GM18951 (cell line): ENCODE measurements at regions not wholly inside any gene's neighbourhood (a gene's known extent, or its start where the extent isn't known, plus 50 kb on each side); places are given as distances from the start of the nearest gene placed in this dataset.

Experiments
- POLR2A ChIP-seq: IDR thresholded peaks from 4 replicates; pipeline ENCODE4 v1.6.1; 2011; ENCODE audit warnings: mild to moderate bottlenecking; ENCODE audit not compliant: insufficient read length, insufficient read depth; ENCODE audit errors: extremely low read depth
- in situ Hi-C: fragments of 300-500 bp; cut with MboI; formaldehyde crosslinking; loops from one replicate; pipeline ENCODE4 v1.12.0; 2022; ENCODE audit warnings: low sequenced_read_pairs, mixed read lengths, inconsistent platforms; ENCODE audit not compliant: unreplicated experiment

- in situ Hi-C loops: no loop called here
- no peak for TF ChIP-seq POLR2A
These were observed 602.0 kb downstream of the EFNA5 start for GRCh38 chr5:107068782-107069181.

DNA sequence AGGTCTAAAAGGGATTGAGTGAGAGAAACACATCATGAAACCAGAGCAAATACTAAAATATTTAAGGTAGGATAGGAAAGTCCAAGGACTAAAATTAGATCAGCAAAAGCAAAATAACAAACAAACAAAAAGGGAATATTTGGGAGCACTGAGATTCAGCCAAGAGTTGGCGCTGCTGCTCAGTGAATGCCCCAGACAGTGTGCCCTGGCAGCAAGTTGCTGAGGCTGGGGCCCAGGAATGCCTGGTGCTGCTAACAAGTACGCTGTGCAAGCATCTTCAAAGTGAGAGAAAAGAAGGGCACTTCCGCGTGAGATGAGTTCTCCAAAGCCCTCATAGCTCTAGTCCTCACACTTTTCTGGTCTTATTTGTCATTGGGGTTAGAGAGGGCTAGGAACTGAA is 603.3 kb downstream of the EFNA5 start:
- no peak for TF ChIP-seq POLR2A
- in situ Hi-C loops: no loop called here

DNA sequence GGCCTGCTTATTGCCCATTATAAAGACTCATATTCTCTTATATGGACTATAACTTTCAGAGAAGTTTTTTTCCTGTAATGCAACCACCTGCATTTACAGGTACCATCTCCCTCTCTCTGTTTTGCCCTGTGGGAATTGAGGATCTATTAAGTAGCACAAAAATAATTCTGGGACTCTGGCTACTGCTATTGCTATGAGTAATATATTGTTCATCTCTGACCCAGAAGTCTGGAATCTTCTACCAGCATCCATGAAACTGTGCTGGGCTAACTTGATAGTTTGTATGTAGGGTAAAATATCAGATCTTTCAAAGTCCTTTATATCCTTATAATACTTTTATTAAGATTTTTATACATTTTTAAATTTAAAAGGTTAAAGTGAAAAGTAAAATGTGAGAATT is 607.2 kb downstream of the EFNA5 start:
- in situ Hi-C loops: no loop called here
- TF ChIP-seq POLR2A: no peak

GRCh38 chr5:107058803-107059202 is 611.9 kb downstream of the EFNA5 start:
- TF ChIP-seq POLR2A: no peak
- in situ Hi-C loops: no loop called here

DNA sequence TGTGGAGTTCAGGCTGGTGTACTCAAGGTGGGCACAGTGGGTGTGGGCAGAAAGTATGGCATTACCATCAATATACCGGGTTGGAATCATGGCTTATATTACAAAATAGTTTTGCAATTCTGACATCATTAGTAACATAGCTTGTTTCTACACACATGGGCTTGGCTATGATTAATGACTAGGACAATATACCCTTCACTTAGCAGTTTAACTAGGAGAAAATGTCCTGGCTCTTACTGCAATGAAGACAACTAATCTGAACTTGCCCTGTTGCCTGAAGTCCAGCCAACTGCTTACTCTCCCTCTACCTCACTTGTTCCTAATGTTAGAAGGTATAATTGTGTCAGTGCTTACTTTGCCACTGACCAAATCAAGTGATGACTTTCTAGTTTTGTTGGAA is 612.5 kb downstream of the EFNA5 start:
- TF ChIP-seq POLR2A: no peak
- in situ Hi-C loops: no loop called here

DNA sequence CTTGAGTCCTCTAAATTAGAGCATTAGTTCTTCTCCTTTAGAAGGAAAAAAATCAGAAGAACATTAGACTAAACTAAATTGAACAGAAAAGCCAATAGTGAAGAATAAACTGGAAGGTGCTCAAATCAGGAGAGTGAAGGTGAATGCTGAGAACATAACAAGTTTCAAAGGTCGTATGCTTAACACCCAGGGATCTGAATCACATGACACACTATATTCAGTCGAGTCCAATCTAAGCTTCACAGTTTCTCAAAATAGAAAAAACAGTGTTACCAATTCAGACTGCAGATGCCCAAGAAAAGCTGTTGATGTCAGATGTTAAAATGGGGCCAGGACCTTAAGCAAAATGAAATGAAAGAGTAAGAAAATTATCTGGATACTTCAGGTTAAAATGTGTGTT is 614.5 kb downstream of the EFNA5 start:
- TF ChIP-seq POLR2A: no peak
- in situ Hi-C loops: no loop called here

GRCh38 chr5:107047048-107047447 is 623.7 kb downstream of the EFNA5 start:
- no peak for TF ChIP-seq POLR2A
- in situ Hi-C loops: no loop called here

DNA sequence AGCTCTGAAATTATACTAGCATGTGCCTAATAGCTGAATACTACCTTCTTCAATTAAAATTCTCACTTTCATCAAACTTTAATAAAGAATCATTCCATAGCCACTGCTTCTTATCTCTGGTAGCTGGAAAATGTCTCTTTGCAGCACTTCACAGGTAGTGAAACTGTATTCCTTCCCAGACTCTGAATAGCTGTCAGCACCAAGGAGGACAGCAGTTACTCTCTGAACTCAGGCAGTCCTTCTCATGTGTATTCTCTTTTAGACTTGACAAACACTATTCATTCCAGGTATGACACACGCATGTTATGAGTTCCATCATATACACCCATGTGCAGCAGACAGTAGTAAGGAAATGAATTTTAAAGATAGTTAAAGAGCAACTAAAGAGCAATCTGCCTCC is 627.1 kb downstream of the EFNA5 start:
- in situ Hi-C loops: no loop called here
- no peak for TF ChIP-seq POLR2A

DNA sequence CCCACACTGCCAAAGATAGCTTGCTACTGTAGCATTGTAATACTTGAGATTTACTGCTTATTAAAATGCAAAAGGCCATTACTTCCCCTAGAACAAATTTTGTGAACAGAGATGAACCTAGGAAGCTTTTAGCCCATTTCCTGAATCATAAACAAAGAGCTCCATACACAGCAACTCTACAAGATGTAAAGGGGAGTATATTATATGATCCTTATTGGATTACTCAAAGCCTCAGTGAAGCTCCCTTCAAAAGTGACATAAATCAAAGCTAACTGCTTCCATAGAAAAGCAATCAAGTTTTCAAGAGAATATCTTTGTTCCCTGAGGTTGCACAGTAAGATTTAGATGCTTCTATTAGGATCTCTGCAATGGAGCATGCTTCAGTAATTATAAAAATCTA is 629.8 kb downstream of the EFNA5 start:
- in situ Hi-C loops: no loop called here
- no peak for TF ChIP-seq POLR2A

- in situ Hi-C loops: no loop called here
- TF ChIP-seq POLR2A: no peak
These were observed 638.1 kb downstream of the EFNA5 start for GRCh38 chr5:107032629-107033028.

GRCh38 chr5:107028938-107029337 is 641.8 kb downstream of the EFNA5 start:
- in situ Hi-C loops: no loop called here
- no peak for TF ChIP-seq POLR2A

GRCh38 chr5:107025712-107026497 is 644.8 kb downstream of the EFNA5 start:
- in situ Hi-C loops: no loop called here
- no peak for TF ChIP-seq POLR2A

GRCh38 chr5:107023732-107024131 is 647.0 kb downstream of the EFNA5 start:
- in situ Hi-C loops: no loop called here
- TF ChIP-seq POLR2A: no peak

DNA sequence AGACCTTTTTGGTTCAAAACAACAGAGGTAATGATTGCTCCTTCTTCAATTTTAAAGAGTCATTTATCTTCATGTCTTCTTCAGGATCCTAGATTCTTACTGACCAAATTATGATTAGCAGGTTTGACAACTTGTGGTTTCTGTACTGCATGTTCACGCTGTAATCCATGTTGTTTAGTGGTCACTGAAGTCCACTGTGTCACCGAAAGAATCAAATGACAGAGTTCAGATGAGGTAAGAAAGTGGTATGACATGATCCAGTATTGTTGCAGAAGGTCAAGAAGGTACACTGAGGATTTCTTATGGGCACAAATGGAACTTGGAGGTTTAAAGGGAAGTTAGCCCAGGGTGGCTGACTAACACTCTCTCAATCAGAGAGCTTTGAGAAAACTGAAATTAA is 649.2 kb downstream of the EFNA5 start:
- TF ChIP-seq POLR2A: no peak
- in situ Hi-C loops: no loop called here

DNA sequence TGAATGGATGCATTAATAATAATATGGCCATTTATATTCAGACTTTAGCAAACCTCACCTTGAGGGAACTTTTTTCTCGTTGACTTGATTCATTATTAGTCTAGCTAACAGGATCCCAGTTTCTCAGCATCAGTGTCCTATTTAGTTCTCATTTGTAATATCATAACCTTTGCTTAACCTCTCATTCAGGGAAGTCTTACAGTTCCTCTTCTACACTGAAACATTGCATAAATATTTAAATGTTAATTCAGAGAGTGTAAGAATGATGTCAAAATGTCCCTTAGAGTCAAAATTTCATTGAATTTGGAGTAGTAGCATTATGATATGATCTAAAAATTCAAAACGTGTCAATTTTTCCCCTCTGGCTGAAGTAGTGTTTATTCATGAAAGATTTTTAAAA is 650.1 kb downstream of the EFNA5 start:
- in situ Hi-C loops: no loop called here

GRCh38 chr5:107017616-107018015 is 653.1 kb downstream of the EFNA5 start:
- no peak for TF ChIP-seq POLR2A
- in situ Hi-C loops: no loop called here

More for the DNA sequence above, 650.1 kb downstream of the EFNA5 start:
- TF ChIP-seq POLR2A: no peak
